ENCODE measurements at regions not wholly inside any gene's neighbourhood (a gene's known extent, or its start where the extent isn't known, plus 50 kb on each side); places are given as distances from the start of the nearest gene placed in this dataset.
"Not testable (repeated sequence)": the region's sequence is repeated elsewhere in the genome, so short reads cannot be mapped to it uniquely, and the experiment has no call there.

- no peak overlapping the region for H3K9ac ChIP-seq (ENCODE audit: low read depth in 1 of 3, low read length in 3 of 3)
- no peaks in the 10 kb centered on the region for H3K27me3 ChIP-seq (ENCODE audit: control insufficient read depth in 3 of 3, insufficient read depth in 3 of 3, low read length in 3 of 3)
- H3K4me1 ChIP-seq (ENCODE audit: control insufficient read depth in 3 of 3, insufficient read depth in 3 of 3, low read length in 3 of 3) = peaks cover 0 to 2% (median 0%) of the 10 kb centered on the region in 3 donors
Measured at GRCh38 chr10:124174673-124175645, 81.6 kb upstream of the CHST15 start.

GRCh38 chr10:124174071-124174566 lies 80.7 kb upstream of the CHST15 start:
- no peak overlapping the region for H3K4me3 ChIP-seq (ENCODE audit: low read length in 3 of 3)

More at GRCh38 chr10:124174673-124175645, 81.6 kb upstream of the CHST15 start:
- H3K27ac ChIP-seq (ENCODE audit: low read depth, low read length) = no peak overlapping the region
- no peaks in the 10 kb centered on the region for H3K36me3 ChIP-seq (ENCODE audit: control insufficient read depth in 3 of 3, insufficient read depth in 3 of 3, low read length in 3 of 3)
- H3K9me3 ChIP-seq (ENCODE audit: control insufficient read depth in 3 of 3, low read length in 3 of 3) = no peaks in the 10 kb centered on the region
- H3K4me3 ChIP-seq (ENCODE audit: low read length in 3 of 3) = no peak overlapping the region

GRCh38 chr10:124173298-124173900 lies 80.0 kb upstream of the CHST15 start:
- Histone ChIP-seq H3K36me3 (ENCODE audit: control insufficient read depth in 3 of 3, insufficient read depth in 3 of 3, low read length in 3 of 3) (no peaks in the 10 kb centered on the region), H3K4me1 (ENCODE audit: control insufficient read depth in 3 of 3, insufficient read depth in 3 of 3, low read length in 3 of 3) (peaks cover 0 to 2% (median 0%) of the 10 kb centered on the region in 3 donors), H3K4me3 (ENCODE audit: low read length in 3 of 3) (no peak overlapping the region), H3K27me3 (ENCODE audit: control insufficient read depth in 3 of 3, insufficient read depth in 3 of 3, low read length in 3 of 3) (no peaks in the 10 kb centered on the region), H3K27ac (ENCODE audit: low read depth, low read length) (no peak overlapping the region), H3K9me3 (ENCODE audit: control insufficient read depth in 3 of 3, low read length in 3 of 3) (no peaks in the 10 kb centered on the region), H3K9ac (ENCODE audit: low read depth in 1 of 3, low read length in 3 of 3) (no peak overlapping the region)

More at GRCh38 chr10:124174071-124174566, 80.7 kb upstream of the CHST15 start:
- H3K27ac ChIP-seq (ENCODE audit: low read depth, low read length) = no peak overlapping the region
- no peaks in the 10 kb centered on the region for H3K27me3 ChIP-seq (ENCODE audit: control insufficient read depth in 3 of 3, insufficient read depth in 3 of 3, low read length in 3 of 3)
- H3K9me3 ChIP-seq (ENCODE audit: control insufficient read depth in 3 of 3, low read length in 3 of 3) = no peaks in the 10 kb centered on the region
- peaks cover 0 to 2% (median 0%) of the 10 kb centered on the region in 3 donors for H3K4me1 ChIP-seq (ENCODE audit: control insufficient read depth in 3 of 3, insufficient read depth in 3 of 3, low read length in 3 of 3)
- H3K9ac ChIP-seq (ENCODE audit: low read depth in 1 of 3, low read length in 3 of 3) = no peak overlapping the region
- no peaks in the 10 kb centered on the region for H3K36me3 ChIP-seq (ENCODE audit: control insufficient read depth in 3 of 3, insufficient read depth in 3 of 3, low read length in 3 of 3)

DNA sequence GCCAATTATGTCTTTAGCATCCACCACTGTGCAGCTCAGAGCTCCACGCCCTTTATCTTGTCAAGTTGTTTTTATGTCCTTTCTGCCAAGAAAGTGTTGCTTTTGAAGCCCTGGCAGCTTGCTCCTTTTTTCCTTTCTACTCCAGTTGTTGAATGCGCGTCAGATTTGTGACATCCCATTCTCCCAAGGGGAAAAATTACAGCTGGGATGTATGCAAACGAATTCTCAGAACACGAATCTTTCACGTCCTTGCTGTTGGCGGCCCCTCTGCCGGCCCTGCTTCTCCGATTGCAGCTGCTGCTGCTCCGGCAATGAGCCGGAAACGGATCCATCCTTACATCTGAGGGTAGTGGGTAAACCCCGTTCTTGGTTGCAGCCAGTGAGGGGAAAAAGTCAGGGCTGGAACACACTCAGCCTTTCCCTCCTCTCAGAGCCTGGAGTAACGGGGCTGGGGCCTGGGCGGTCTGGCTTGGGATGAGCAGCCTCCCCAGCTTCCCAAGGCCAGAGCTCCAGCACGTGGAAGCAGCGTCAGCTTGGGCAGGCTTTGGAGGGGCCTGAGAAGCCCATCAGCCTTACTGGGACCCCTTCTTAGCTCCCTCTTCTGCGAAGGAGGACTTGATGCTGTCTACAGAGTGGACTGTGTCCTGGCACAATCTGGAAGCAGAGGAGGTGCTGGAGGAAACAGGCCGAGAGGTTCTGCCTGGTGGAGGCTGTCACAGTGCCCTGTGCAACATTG lies 79.0 kb upstream of the CHST15 start:
- Histone ChIP-seq H3K27me3 (ENCODE audit: control insufficient read depth in 3 of 3, insufficient read depth in 3 of 3, low read length in 3 of 3) (no peaks in the 10 kb centered on the region), H3K4me1 (ENCODE audit: control insufficient read depth in 3 of 3, insufficient read depth in 3 of 3, low read length in 3 of 3) (peaks cover 0 to 2% (median 0%) of the 10 kb centered on the region in 3 donors), H3K9ac (ENCODE audit: low read depth in 1 of 3, low read length in 3 of 3) (no peak overlapping the region), H3K27ac (ENCODE audit: low read depth, low read length) (no peak overlapping the region), H3K4me3 (ENCODE audit: low read length in 3 of 3) (no peak overlapping the region), H3K36me3 (ENCODE audit: control insufficient read depth in 3 of 3, insufficient read depth in 3 of 3, low read length in 3 of 3) (no peaks in the 10 kb centered on the region), H3K9me3 (ENCODE audit: control insufficient read depth in 3 of 3, low read length in 3 of 3) (no peaks in the 10 kb centered on the region)

GRCh38 chr10:124171561-124171960 lies 78.2 kb upstream of the CHST15 start:
- Histone ChIP-seq H3K9me3 (ENCODE audit: control insufficient read depth in 3 of 3, low read length in 3 of 3) (no peaks in the 10 kb centered on the region), H3K36me3 (ENCODE audit: control insufficient read depth in 3 of 3, insufficient read depth in 3 of 3, low read length in 3 of 3) (no peaks in the 10 kb centered on the region), H3K27ac (ENCODE audit: low read depth, low read length) (no peak overlapping the region), H3K27me3 (ENCODE audit: control insufficient read depth in 3 of 3, insufficient read depth in 3 of 3, low read length in 3 of 3) (no peaks in the 10 kb centered on the region), H3K4me3 (ENCODE audit: low read length in 3 of 3) (no peak overlapping the region), H3K4me1 (ENCODE audit: control insufficient read depth in 3 of 3, insufficient read depth in 3 of 3, low read length in 3 of 3) (peaks cover 0 to 2% (median 0%) of the 10 kb centered on the region in 3 donors), H3K9ac (ENCODE audit: low read depth in 1 of 3, low read length in 3 of 3) (no peak overlapping the region)

- Histone ChIP-seq H3K27me3 (ENCODE audit: control insufficient read depth in 3 of 3, insufficient read depth in 3 of 3, low read length in 3 of 3) (no peaks in the 10 kb centered on the region), H3K9ac (ENCODE audit: low read depth in 1 of 3, low read length in 3 of 3) (no peak overlapping the region), H3K36me3 (ENCODE audit: control insufficient read depth in 3 of 3, insufficient read depth in 3 of 3, low read length in 3 of 3) (no peaks in the 10 kb centered on the region), H3K27ac (ENCODE audit: low read depth, low read length) (no peak overlapping the region), H3K9me3 (ENCODE audit: control insufficient read depth in 3 of 3, low read length in 3 of 3) (no peaks in the 10 kb centered on the region), H3K4me1 (ENCODE audit: control insufficient read depth in 3 of 3, insufficient read depth in 3 of 3, low read length in 3 of 3) (peaks cover 0 to 2% (median 0%) of the 10 kb centered on the region in 3 donors), H3K4me3 (ENCODE audit: low read length in 3 of 3) (no peak overlapping the region)
Measured at GRCh38 chr10:124170631-124171030, 77.2 kb upstream of the CHST15 start.

DNA sequence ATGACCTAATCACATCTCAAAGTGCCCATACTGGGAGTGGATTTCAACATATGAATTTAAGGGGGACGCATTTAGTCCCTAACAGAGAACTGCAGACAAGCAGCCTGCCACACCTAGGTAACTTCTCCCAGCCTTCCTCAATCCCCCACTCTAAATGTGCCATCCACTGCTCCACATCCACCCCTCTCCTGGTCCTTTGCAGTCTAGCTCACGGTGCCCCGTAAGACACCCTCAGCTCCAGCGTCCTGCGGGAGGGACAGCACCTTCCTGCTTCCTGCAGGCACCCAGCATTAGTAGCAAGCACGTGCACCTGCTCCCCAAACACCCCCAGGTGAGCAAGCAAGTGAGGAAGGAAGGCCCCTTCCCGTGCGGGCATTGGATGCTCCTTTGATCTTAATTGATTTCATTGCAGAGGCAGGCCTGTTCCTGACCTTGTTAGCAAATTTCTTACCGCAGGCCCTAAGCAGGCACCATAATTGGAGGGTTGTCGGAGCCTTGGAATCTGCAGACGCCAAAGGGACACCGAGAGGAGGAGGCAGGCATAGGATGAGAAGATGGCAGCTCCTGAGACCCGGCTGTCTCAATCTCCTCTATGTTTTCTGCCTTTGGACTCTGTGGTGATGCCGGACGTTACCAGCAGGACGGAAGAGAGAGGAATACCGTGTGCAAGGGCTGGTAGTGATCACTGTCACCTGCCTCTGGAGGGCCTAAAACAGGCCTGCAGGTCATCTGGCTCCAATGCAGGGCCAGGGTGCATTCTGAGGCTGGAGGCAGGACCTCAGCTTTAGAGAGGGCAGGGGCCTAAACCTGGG lies 75.8 kb upstream of the CHST15 start:
- H3K9ac ChIP-seq (ENCODE audit: low read depth in 1 of 3, low read length in 3 of 3) = no peak overlapping the region
- no peaks in the 10 kb centered on the region for H3K4me1 ChIP-seq (ENCODE audit: control insufficient read depth in 3 of 3, insufficient read depth in 3 of 3, low read length in 3 of 3)
- H3K27ac ChIP-seq (ENCODE audit: low read depth, low read length) = no peak overlapping the region
- H3K36me3 ChIP-seq (ENCODE audit: control insufficient read depth in 3 of 3, insufficient read depth in 3 of 3, low read length in 3 of 3) = no peaks in the 10 kb centered on the region
- no peak overlapping the region for H3K4me3 ChIP-seq (ENCODE audit: low read length in 3 of 3)
- H3K9me3 ChIP-seq (ENCODE audit: control insufficient read depth in 3 of 3, low read length in 3 of 3) = no peaks in the 10 kb centered on the region
- no peaks in the 10 kb centered on the region for H3K27me3 ChIP-seq (ENCODE audit: control insufficient read depth in 3 of 3, insufficient read depth in 3 of 3, low read length in 3 of 3)

DNA sequence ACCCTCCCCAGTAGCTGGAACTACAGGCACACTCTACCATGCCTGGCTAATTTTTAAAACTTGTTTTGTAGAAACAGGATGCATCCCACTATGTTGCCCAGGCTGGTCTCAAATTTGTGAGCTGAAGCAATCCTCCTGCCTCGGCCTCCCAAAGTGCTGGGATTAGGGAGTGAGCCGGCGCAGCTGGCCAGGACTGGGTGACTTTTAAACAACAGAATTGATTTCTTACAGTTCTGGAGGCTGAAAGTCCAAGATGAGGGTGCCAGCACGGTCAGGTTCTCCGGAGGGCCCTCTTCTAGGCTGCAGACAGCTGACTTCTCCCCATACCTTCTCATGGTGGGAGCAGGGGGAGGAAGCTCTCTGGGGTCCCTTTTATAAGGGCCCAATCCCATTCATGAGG lies 75.2 kb upstream of the CHST15 start:
- Histone ChIP-seq H3K9me3 (ENCODE audit: control insufficient read depth in 3 of 3, low read length in 3 of 3) (no peaks in the 10 kb centered on the region), H3K36me3 (ENCODE audit: control insufficient read depth in 3 of 3, insufficient read depth in 3 of 3, low read length in 3 of 3) (no peaks in the 10 kb centered on the region), H3K4me3 (ENCODE audit: low read length in 3 of 3) (no peak overlapping the region), H3K27me3 (ENCODE audit: control insufficient read depth in 3 of 3, insufficient read depth in 3 of 3, low read length in 3 of 3) (no peaks in the 10 kb centered on the region), H3K27ac (ENCODE audit: low read depth, low read length) (no peak overlapping the region), H3K9ac (ENCODE audit: low read depth in 1 of 3, low read length in 3 of 3) (no peak overlapping the region), H3K4me1 (ENCODE audit: control insufficient read depth in 3 of 3, insufficient read depth in 3 of 3, low read length in 3 of 3) (no peaks in the 10 kb centered on the region)

DNA sequence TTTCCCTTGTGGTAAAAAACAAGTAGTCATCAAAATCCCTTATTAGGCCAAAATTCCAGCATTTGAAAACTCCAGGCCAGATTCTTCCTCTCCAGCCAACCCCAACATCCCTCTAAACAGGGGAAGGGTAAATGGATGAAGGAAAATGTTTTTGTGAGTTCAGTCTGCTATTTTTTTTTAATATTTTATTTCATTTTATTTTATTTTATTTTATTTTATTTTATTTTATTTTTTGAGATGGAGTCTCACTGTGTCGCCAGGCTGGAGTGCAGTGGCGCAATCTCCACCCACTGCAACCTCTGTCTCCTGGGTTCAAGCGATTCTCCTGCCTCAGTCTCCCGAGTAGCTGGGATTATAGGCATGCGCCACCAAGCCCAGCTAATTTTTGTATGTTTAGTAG lies 74.5 kb upstream of the CHST15 start:
- H3K9ac ChIP-seq (ENCODE audit: low read depth in 1 of 3, low read length in 3 of 3); H3K4me3 ChIP-seq (ENCODE audit: low read length in 3 of 3); H3K27ac ChIP-seq (ENCODE audit: low read depth, low read length); H3K4me1 ChIP-seq (ENCODE audit: control insufficient read depth in 3 of 3, insufficient read depth in 3 of 3, low read length in 3 of 3); H3K36me3 ChIP-seq (ENCODE audit: control insufficient read depth in 3 of 3, insufficient read depth in 3 of 3, low read length in 3 of 3); H3K27me3 ChIP-seq (ENCODE audit: control insufficient read depth in 3 of 3, insufficient read depth in 3 of 3, low read length in 3 of 3); H3K9me3 ChIP-seq (ENCODE audit: control insufficient read depth in 3 of 3, low read length in 3 of 3): not testable (repeated sequence)
